ENCODE measurements at regions not wholly inside any gene's neighbourhood (a gene's known extent, or its start where the extent isn't known, plus 50 kb on each side); places are given as distances from the start of the nearest gene placed in this dataset.
"Not testable (repeated sequence)": the region's sequence is repeated elsewhere in the genome, so short reads cannot be mapped to it uniquely, and the experiment has no call there.

GRCh38 chr4:181018913-181019312, 1224.3 kb upstream of the TENM3 start:
- Histone ChIP-seq H3K27me3 (ENCODE audit: control insufficient read depth in 1 of 2, insufficient read depth in 2 of 2, low read length in 2 of 2) (no peaks in the 10 kb centered on the region), H3K27ac (ENCODE audit: low read depth, low read length) (no peak overlapping the region), H3K36me3 (ENCODE audit: control insufficient read depth in 1 of 2, insufficient read depth in 2 of 2, low read length in 2 of 2) (no peaks in the 10 kb centered on the region), H3K4me1 (ENCODE audit: control insufficient read depth in 1 of 2, insufficient read depth in 2 of 2, low read length in 2 of 2) (no peaks in the 10 kb centered on the region), H3K4me3 (ENCODE audit: low read depth in 1 of 2, low read length in 2 of 2) (no peak overlapping the region), H3K9me3 (ENCODE audit: control insufficient read depth in 1 of 2, low read length in 2 of 2) (peaks cover 0 to 4% of the 10 kb centered on the region in 2 donors), H3K9ac (ENCODE audit: low read depth in 1 of 2, low read length in 2 of 2) (no peak overlapping the region)

GRCh38 chr4:181020456-181020855, 1222.7 kb upstream of the TENM3 start:
- Histone ChIP-seq H3K36me3 (ENCODE audit: control insufficient read depth in 1 of 2, insufficient read depth in 2 of 2, low read length in 2 of 2) (no peaks in the 10 kb centered on the region), H3K9ac (ENCODE audit: low read depth in 1 of 2, low read length in 2 of 2) (no peak overlapping the region), H3K4me3 (ENCODE audit: low read depth in 1 of 2, low read length in 2 of 2) (no peak overlapping the region), H3K9me3 (ENCODE audit: control insufficient read depth in 1 of 2, low read length in 2 of 2) (peaks cover 0 to 4% of the 10 kb centered on the region in 2 donors), H3K27ac (ENCODE audit: low read depth, low read length) (no peak overlapping the region), H3K27me3 (ENCODE audit: control insufficient read depth in 1 of 2, insufficient read depth in 2 of 2, low read length in 2 of 2) (no peaks in the 10 kb centered on the region), H3K4me1 (ENCODE audit: control insufficient read depth in 1 of 2, insufficient read depth in 2 of 2, low read length in 2 of 2) (no peaks in the 10 kb centered on the region)

GRCh38 chr4:181021213-181021612, 1222.0 kb upstream of the TENM3 start:
- Histone ChIP-seq H3K9me3 (ENCODE audit: control insufficient read depth in 1 of 2, low read length in 2 of 2) (peaks cover 0 to 4% of the 10 kb centered on the region in 2 donors), H3K4me1 (ENCODE audit: control insufficient read depth in 1 of 2, insufficient read depth in 2 of 2, low read length in 2 of 2) (no peaks in the 10 kb centered on the region), H3K27me3 (ENCODE audit: control insufficient read depth in 1 of 2, insufficient read depth in 2 of 2, low read length in 2 of 2) (no peaks in the 10 kb centered on the region), H3K9ac (ENCODE audit: low read depth in 1 of 2, low read length in 2 of 2) (no peak overlapping the region), H3K36me3 (ENCODE audit: control insufficient read depth in 1 of 2, insufficient read depth in 2 of 2, low read length in 2 of 2) (no peaks in the 10 kb centered on the region), H3K27ac (ENCODE audit: low read depth, low read length) (no peak overlapping the region), H3K4me3 (ENCODE audit: low read depth in 1 of 2, low read length in 2 of 2) (no peak overlapping the region)

- H3K27me3 ChIP-seq (ENCODE audit: control insufficient read depth in 1 of 2, insufficient read depth in 2 of 2, low read length in 2 of 2); H3K4me3 ChIP-seq (ENCODE audit: low read depth in 1 of 2, low read length in 2 of 2); H3K4me1 ChIP-seq (ENCODE audit: control insufficient read depth in 1 of 2, insufficient read depth in 2 of 2, low read length in 2 of 2); H3K9ac ChIP-seq (ENCODE audit: low read depth in 1 of 2, low read length in 2 of 2); H3K27ac ChIP-seq (ENCODE audit: low read depth, low read length); H3K9me3 ChIP-seq (ENCODE audit: control insufficient read depth in 1 of 2, low read length in 2 of 2); H3K36me3 ChIP-seq (ENCODE audit: control insufficient read depth in 1 of 2, insufficient read depth in 2 of 2, low read length in 2 of 2): not testable (repeated sequence)
Observed at GRCh38 chr4:181030135-181030921, 1212.9 kb upstream of the TENM3 start.

- Histone ChIP-seq H3K4me1 (ENCODE audit: control insufficient read depth in 1 of 2, insufficient read depth in 2 of 2, low read length in 2 of 2) (no peaks in the 10 kb centered on the region), H3K4me3 (ENCODE audit: low read depth in 1 of 2, low read length in 2 of 2) (no peak overlapping the region), H3K9ac (ENCODE audit: low read depth in 1 of 2, low read length in 2 of 2) (no peak overlapping the region), H3K27ac (ENCODE audit: low read depth, low read length) (no peak overlapping the region), H3K36me3 (ENCODE audit: control insufficient read depth in 1 of 2, insufficient read depth in 2 of 2, low read length in 2 of 2) (no peaks in the 10 kb centered on the region), H3K27me3 (ENCODE audit: control insufficient read depth in 1 of 2, insufficient read depth in 2 of 2, low read length in 2 of 2) (no peaks in the 10 kb centered on the region), H3K9me3 (ENCODE audit: control insufficient read depth in 1 of 2, low read length in 2 of 2) (peaks cover 0 to 4% of the 10 kb centered on the region in 2 donors)
Observed at GRCh38 chr4:181030961-181031360, 1212.2 kb upstream of the TENM3 start.

GRCh38 chr4:181043486-181043885, 1199.7 kb upstream of the TENM3 start:
- Histone ChIP-seq H3K9ac (ENCODE audit: low read depth in 1 of 2, low read length in 2 of 2) (no peak overlapping the region), H3K4me3 (ENCODE audit: low read depth in 1 of 2, low read length in 2 of 2) (no peak overlapping the region), H3K27me3 (ENCODE audit: control insufficient read depth in 1 of 2, insufficient read depth in 2 of 2, low read length in 2 of 2) (no peaks in the 10 kb centered on the region), H3K4me1 (ENCODE audit: control insufficient read depth in 1 of 2, insufficient read depth in 2 of 2, low read length in 2 of 2) (no peaks in the 10 kb centered on the region), H3K9me3 (ENCODE audit: control insufficient read depth in 1 of 2, low read length in 2 of 2) (no peaks in the 10 kb centered on the region), H3K36me3 (ENCODE audit: control insufficient read depth in 1 of 2, insufficient read depth in 2 of 2, low read length in 2 of 2) (no peaks in the 10 kb centered on the region), H3K27ac (ENCODE audit: low read depth, low read length) (no peak overlapping the region)

- Histone ChIP-seq H3K27me3 (ENCODE audit: control insufficient read depth in 1 of 2, insufficient read depth in 2 of 2, low read length in 2 of 2) (no peaks in the 10 kb centered on the region), H3K36me3 (ENCODE audit: control insufficient read depth in 1 of 2, insufficient read depth in 2 of 2, low read length in 2 of 2) (no peaks in the 10 kb centered on the region), H3K4me3 (ENCODE audit: low read depth in 1 of 2, low read length in 2 of 2) (no peak overlapping the region), H3K27ac (ENCODE audit: low read depth, low read length) (no peak overlapping the region), H3K9me3 (ENCODE audit: control insufficient read depth in 1 of 2, low read length in 2 of 2) (no peaks in the 10 kb centered on the region), H3K9ac (ENCODE audit: low read depth in 1 of 2, low read length in 2 of 2) (no peak overlapping the region), H3K4me1 (ENCODE audit: control insufficient read depth in 1 of 2, insufficient read depth in 2 of 2, low read length in 2 of 2) (no peaks in the 10 kb centered on the region)
Observed at GRCh38 chr4:181046809-181047208, 1196.4 kb upstream of the TENM3 start.

DNA sequence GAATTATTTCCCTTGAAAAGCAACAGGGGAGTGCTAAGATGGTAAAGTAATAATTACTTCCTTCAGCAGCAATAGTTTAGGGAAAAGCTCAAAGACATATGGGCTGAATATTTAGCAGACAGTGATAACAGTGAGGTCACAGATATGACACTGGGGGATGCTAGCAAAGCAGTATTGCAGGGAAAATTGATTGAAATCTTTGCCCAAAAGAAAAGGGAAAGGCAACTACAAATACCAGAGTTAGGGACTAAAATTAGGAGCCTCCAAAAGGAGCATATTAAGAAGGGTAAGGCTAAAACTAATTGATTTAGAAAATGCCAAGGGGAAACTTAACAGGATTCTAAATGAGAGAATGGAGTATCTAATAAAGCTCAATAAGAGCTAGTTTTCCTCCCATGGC, 1191.3 kb upstream of the TENM3 start:
- H3K27ac ChIP-seq (ENCODE audit: low read depth, low read length), result no peak overlapping the region
- no peak overlapping the region for H3K9ac ChIP-seq (ENCODE audit: low read depth in 1 of 2, low read length in 2 of 2)
- no peaks in the 10 kb centered on the region for H3K4me1 ChIP-seq (ENCODE audit: control insufficient read depth in 1 of 2, insufficient read depth in 2 of 2, low read length in 2 of 2)
- no peaks in the 10 kb centered on the region for H3K36me3 ChIP-seq (ENCODE audit: control insufficient read depth in 1 of 2, insufficient read depth in 2 of 2, low read length in 2 of 2)
- H3K9me3 ChIP-seq (ENCODE audit: control insufficient read depth in 1 of 2, low read length in 2 of 2), result no peaks in the 10 kb centered on the region
- no peaks in the 10 kb centered on the region for H3K27me3 ChIP-seq (ENCODE audit: control insufficient read depth in 1 of 2, insufficient read depth in 2 of 2, low read length in 2 of 2)
- no peak overlapping the region for H3K4me3 ChIP-seq (ENCODE audit: low read depth in 1 of 2, low read length in 2 of 2)

DNA sequence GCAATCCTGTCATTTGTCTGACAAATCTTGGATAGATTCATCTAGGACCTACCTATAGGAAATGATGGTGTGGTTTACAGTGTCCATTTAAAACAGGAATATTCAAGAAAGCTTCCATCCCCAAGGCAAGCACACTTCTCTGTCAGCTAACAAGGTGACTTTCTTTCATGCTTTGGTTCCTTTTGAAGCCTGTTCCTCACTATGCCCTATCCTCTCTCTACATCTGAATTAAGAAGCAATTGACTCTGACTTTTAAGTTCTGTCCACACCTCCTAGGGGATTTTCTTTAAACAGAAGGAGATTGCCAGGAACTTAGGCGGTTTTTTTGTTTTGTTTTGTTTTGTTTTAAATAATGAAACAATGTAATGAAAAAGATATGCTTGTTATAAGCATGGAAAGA, 1181.4 kb upstream of the TENM3 start:
- Histone ChIP-seq H3K36me3 (ENCODE audit: control insufficient read depth in 1 of 2, insufficient read depth in 2 of 2, low read length in 2 of 2) (no peaks in the 10 kb centered on the region), H3K4me1 (ENCODE audit: control insufficient read depth in 1 of 2, insufficient read depth in 2 of 2, low read length in 2 of 2) (no peaks in the 10 kb centered on the region), H3K9ac (ENCODE audit: low read depth in 1 of 2, low read length in 2 of 2) (no peak overlapping the region), H3K27me3 (ENCODE audit: control insufficient read depth in 1 of 2, insufficient read depth in 2 of 2, low read length in 2 of 2) (no peaks in the 10 kb centered on the region), H3K4me3 (ENCODE audit: low read depth in 1 of 2, low read length in 2 of 2) (no peak overlapping the region), H3K9me3 (ENCODE audit: control insufficient read depth in 1 of 2, low read length in 2 of 2) (no peaks in the 10 kb centered on the region), H3K27ac (ENCODE audit: low read depth, low read length) (no peak overlapping the region)

DNA sequence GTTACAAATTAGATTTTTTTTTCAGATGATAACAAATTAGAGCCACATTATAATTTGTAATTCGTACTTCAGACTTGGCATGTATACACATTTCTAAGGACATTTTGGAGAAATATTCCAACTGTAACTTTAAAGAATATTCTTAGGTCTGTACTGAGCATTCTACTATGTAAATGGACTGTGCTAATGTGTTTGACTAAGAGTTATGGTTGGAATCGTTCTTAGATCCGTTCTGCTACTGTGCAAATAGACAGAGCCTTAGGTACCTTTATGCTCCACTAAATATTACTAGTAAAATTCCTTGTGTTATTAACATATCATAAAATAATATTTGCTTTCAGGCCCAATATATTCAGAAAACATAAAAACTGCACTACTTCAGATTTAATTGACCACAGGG, 1180.0 kb upstream of the TENM3 start:
- Histone ChIP-seq H3K36me3 (ENCODE audit: control insufficient read depth in 1 of 2, insufficient read depth in 2 of 2, low read length in 2 of 2) (no peaks in the 10 kb centered on the region), H3K27me3 (ENCODE audit: control insufficient read depth in 1 of 2, insufficient read depth in 2 of 2, low read length in 2 of 2) (no peaks in the 10 kb centered on the region), H3K9me3 (ENCODE audit: control insufficient read depth in 1 of 2, low read length in 2 of 2) (peaks cover 0 to 4% of the 10 kb centered on the region in 2 donors), H3K4me1 (ENCODE audit: control insufficient read depth in 1 of 2, insufficient read depth in 2 of 2, low read length in 2 of 2) (no peaks in the 10 kb centered on the region), H3K4me3 (ENCODE audit: low read depth in 1 of 2, low read length in 2 of 2) (no peak overlapping the region), H3K27ac (ENCODE audit: low read depth, low read length) (no peak overlapping the region), H3K9ac (ENCODE audit: low read depth in 1 of 2, low read length in 2 of 2) (no peak overlapping the region)
